ENCODE measurements at regions not wholly inside any gene's neighbourhood (a gene's known extent, or its start where the extent isn't known, plus 50 kb on each side); places are given as distances from the start of the nearest gene placed in this dataset.

GRCh38 chr5:143480001-143480400 is 76.5 kb upstream of the NR3C1 start:
- no peak for DNase-seq (ENCODE audit: extremely low read depth, insufficient read length)
- Histone ChIP-seq H3K4me3 (replicated peaks; ENCODE audit: low read depth, low read length) (no peak overlapping the region), H3K36me3 (ENCODE audit: control insufficient read depth, insufficient read depth, low read length) (no peaks in the 10 kb centered on the region), H3K27me3 (replicated peaks; ENCODE audit: control insufficient read depth, insufficient read depth, low read length) (no peaks in the 10 kb centered on the region)
- no peak for TF ChIP-seq CTCF (IDR thresholded peaks at IDR 0.05; ENCODE audit: insufficient read depth, low read length, poor library complexity, severe bottlenecking)

DNA sequence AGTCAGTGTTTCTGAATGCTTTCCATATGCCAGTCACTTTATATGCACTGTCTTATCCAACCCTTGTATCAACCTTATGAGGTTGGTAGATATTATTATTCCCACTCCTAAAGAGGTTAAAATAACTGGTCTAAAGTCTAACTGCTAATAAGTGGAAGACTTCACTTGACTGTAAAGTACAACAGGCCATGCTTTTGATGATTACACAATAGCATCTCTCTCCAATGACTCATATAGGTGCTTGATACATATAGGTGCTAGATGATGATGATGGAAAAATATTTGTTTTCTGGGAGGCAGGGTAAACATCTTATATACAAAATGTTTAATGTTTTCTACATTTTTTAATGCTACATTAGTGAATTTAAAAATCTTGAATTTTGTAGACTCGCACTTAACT is 75.9 kb upstream of the NR3C1 start:
- H3K36me3 ChIP-seq (ENCODE audit: control insufficient read depth, insufficient read depth, low read length), result no peaks in the 10 kb centered on the region
- no peak for DNase-seq (ENCODE audit: extremely low read depth, insufficient read length)
- no peak overlapping the region for H3K4me3 ChIP-seq (replicated peaks; ENCODE audit: low read depth, low read length)
- no peak for TF ChIP-seq CTCF (IDR thresholded peaks at IDR 0.05; ENCODE audit: insufficient read depth, low read length, poor library complexity, severe bottlenecking)
- no peaks in the 10 kb centered on the region for H3K27me3 ChIP-seq (replicated peaks; ENCODE audit: control insufficient read depth, insufficient read depth, low read length)

DNA sequence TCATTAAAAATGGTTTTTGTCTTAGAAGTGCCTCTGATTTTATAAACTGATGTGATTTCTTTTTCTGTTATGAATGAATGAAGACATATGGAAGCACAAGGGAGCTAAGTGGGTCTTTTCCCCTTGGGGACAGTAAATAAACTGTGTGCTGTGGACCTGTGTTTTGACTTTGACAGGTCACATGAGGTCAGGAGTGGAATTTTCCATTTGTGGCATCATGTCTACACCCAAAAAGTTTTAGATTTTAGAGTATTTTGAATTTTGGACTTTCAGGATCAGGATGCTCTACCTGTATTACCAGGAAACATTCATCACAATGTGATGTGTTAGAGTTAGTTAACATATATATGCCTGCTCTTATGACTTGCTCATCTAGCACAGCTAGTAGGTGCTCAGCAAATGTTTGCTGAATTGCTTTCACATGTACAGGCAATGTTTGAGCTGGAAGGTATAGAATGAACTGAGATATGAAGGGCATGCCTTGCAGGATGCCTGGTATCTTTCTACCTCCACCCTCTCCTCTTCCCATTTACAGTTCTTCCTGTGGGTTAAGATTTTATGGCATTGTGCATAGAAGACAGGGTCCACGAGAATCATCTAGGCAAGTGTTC is 73.2 kb upstream of the NR3C1 start:
- H3K36me3 ChIP-seq (ENCODE audit: control insufficient read depth, insufficient read depth, low read length), result no peaks in the 10 kb centered on the region
- TF ChIP-seq CTCF (IDR thresholded peaks at IDR 0.05; ENCODE audit: insufficient read depth, low read length, poor library complexity, severe bottlenecking), result no peak
- H3K27me3 ChIP-seq (replicated peaks; ENCODE audit: control insufficient read depth, insufficient read depth, low read length), result no peaks in the 10 kb centered on the region
- no peak for DNase-seq (ENCODE audit: extremely low read depth, insufficient read length)
- no peak overlapping the region for H3K4me3 ChIP-seq (replicated peaks; ENCODE audit: low read depth, low read length)

DNA sequence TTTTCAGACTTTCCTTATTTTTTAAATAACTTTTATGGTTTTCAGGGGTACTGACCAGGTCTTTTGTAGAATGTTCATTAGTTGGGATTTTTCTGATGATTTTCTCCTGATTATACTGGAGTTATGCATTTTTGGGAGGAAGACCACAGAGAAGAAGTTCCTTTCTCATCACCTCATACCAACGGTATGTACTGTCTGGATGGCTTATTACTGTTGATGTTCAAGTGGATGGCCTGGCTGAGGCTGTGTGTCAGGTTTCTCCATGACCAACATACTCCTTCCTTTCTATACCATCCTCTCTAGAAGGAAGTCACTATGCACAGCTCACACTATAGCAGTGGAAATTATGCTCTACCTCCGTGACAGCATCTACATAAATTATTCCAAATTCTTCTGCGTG is 71.1 kb upstream of the NR3C1 start:
- no peak for DNase-seq (ENCODE audit: extremely low read depth, insufficient read length)
- TF ChIP-seq CTCF (IDR thresholded peaks at IDR 0.05; ENCODE audit: insufficient read depth, low read length, poor library complexity, severe bottlenecking), result no peak
- H3K4me3 ChIP-seq (replicated peaks; ENCODE audit: low read depth, low read length), result no peak overlapping the region
- no peaks in the 10 kb centered on the region for H3K36me3 ChIP-seq (ENCODE audit: control insufficient read depth, insufficient read depth, low read length)
- H3K27me3 ChIP-seq (replicated peaks; ENCODE audit: control insufficient read depth, insufficient read depth, low read length), result no peaks in the 10 kb centered on the region

DNA sequence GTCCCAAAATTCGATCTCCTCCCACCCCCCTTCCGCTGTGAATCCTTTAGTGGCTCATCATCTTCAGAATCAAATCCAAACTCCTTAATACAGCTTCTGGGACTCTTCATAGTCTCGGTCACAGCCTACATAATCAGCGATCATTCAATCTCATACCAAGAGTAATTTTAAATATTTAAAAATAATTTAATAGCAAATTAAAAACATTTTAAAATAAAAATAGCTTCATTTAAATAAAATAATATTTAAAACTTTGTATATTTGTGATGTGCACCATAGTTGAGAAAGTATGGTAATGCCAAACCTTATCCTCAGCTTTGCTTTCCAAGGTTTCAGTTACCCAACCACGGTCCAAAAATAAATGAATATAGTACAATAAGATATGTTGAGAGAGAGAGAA is 70.0 kb upstream of the NR3C1 start:
- no peak for TF ChIP-seq CTCF (IDR thresholded peaks at IDR 0.05; ENCODE audit: insufficient read depth, low read length, poor library complexity, severe bottlenecking)
- H3K4me3 ChIP-seq (replicated peaks; ENCODE audit: low read depth, low read length), result no peak overlapping the region
- no peaks in the 10 kb centered on the region for H3K36me3 ChIP-seq (ENCODE audit: control insufficient read depth, insufficient read depth, low read length)
- DNase-seq (ENCODE audit: extremely low read depth, insufficient read length), result no peak
- H3K27me3 ChIP-seq (replicated peaks; ENCODE audit: control insufficient read depth, insufficient read depth, low read length), result no peaks in the 10 kb centered on the region

GRCh38 chr5:143472576-143472975 is 69.1 kb upstream of the NR3C1 start:
- no peak for TF ChIP-seq CTCF (IDR thresholded peaks at IDR 0.05; ENCODE audit: insufficient read depth, low read length, poor library complexity, severe bottlenecking)
- no peaks in the 10 kb centered on the region for H3K27me3 ChIP-seq (replicated peaks; ENCODE audit: control insufficient read depth, insufficient read depth, low read length)
- no peaks in the 10 kb centered on the region for H3K36me3 ChIP-seq (ENCODE audit: control insufficient read depth, insufficient read depth, low read length)
- DNase-seq (ENCODE audit: extremely low read depth, insufficient read length), result no peak
- H3K4me3 ChIP-seq (replicated peaks; ENCODE audit: low read depth, low read length), result no peak overlapping the region
